ENCODE measurements at regions not wholly inside any gene's neighbourhood (a gene's known extent, or its start where the extent isn't known, plus 50 kb on each side); places are given as distances from the start of the nearest gene placed in this dataset. TPM values are rescaled to one million over a fixed set of nuclear protein-coding genes. Genes with fewer than 3 reads are reported as not detected.

GRCh38 chr2:177148477-177149154 lies 64.0 kb upstream of the HNRNPA3 start:
- Histone ChIP-seq H3K27me3 (ENCODE audit: control insufficient read depth, insufficient read depth, low read length) (peaks cover 13% of the 10 kb centered on the region), H3K36me3 (ENCODE audit: control insufficient read depth, insufficient read depth, low read length) (no peaks in the 10 kb centered on the region), H3K27ac (ENCODE audit: low read depth, low read length) (no peak overlapping the region), H3K4me1 (ENCODE audit: control insufficient read depth, insufficient read depth, low read length) (peaks cover 5% of the 10 kb centered on the region), H3K4me3 (ENCODE audit: low read depth, low read length) (peak overlapping the region; percentile 43), H3K9me3 (ENCODE audit: control insufficient read depth, insufficient read depth, low read length) (no peaks in the 10 kb centered on the region)
- peak in 4 of 6 donors; percentile 72 to 96 (median 85) for DNase-seq (ENCODE audit: low read depth in 4 of 6, low spot score in 6 of 6)
- 5% methylated on average over 14 of the region's 25 CpGs for WGBS (ENCODE audit: insufficient coverage)

GRCh38 chr2:177149155-177149503 lies 63.5 kb upstream of the HNRNPA3 start:
- no peak overlapping the region for H3K27ac ChIP-seq (ENCODE audit: low read depth, low read length)
- WGBS (ENCODE audit: insufficient coverage): no CpG with 5 or more reads among the region's 1 CpG
- H3K36me3 ChIP-seq (ENCODE audit: control insufficient read depth, insufficient read depth, low read length): no peaks in the 10 kb centered on the region
- peaks cover 13% of the 10 kb centered on the region for H3K27me3 ChIP-seq (ENCODE audit: control insufficient read depth, insufficient read depth, low read length)
- H3K9me3 ChIP-seq (ENCODE audit: control insufficient read depth, insufficient read depth, low read length): no peaks in the 10 kb centered on the region
- H3K4me1 ChIP-seq (ENCODE audit: control insufficient read depth, insufficient read depth, low read length): peaks cover 5% of the 10 kb centered on the region
- no peak for DNase-seq (ENCODE audit: low read depth in 4 of 6, low spot score in 6 of 6)
- H3K4me3 ChIP-seq (ENCODE audit: low read depth, low read length): peak overlapping the region; percentile 43

- Histone ChIP-seq H3K4me3 (ENCODE audit: low read depth, low read length) (no peak overlapping the region), H3K9me3 (ENCODE audit: control insufficient read depth, insufficient read depth, low read length) (no peaks in the 10 kb centered on the region), H3K27me3 (ENCODE audit: control insufficient read depth, insufficient read depth, low read length) (peaks cover 2% of the 10 kb centered on the region), H3K36me3 (ENCODE audit: control insufficient read depth, insufficient read depth, low read length) (no peaks in the 10 kb centered on the region), H3K27ac (ENCODE audit: low read depth, low read length) (no peak overlapping the region), H3K4me1 (ENCODE audit: control insufficient read depth, insufficient read depth, low read length) (peaks cover 1% of the 10 kb centered on the region)
- DNase-seq (ENCODE audit: low read depth in 4 of 6, low spot score in 6 of 6): no peak
These were observed 58.8 kb upstream of the HNRNPA3 start for GRCh38 chr2:177153805-177154204.

- no peak overlapping the region for H3K4me3 ChIP-seq (ENCODE audit: low read depth, low read length)
- whole genome bisulfite sequencing (ENCODE audit: insufficient coverage): no CpG with 5 or more reads among the region's 1 CpG
These were observed 57.8 kb upstream of the HNRNPA3 start for GRCh38 chr2:177154809-177155208.

GRCh38 chr2:177155631-177156030 lies 57.0 kb upstream of the HNRNPA3 start:
- no peaks in the 10 kb centered on the region for H3K9me3 ChIP-seq (ENCODE audit: control insufficient read depth, insufficient read depth, low read length)
- no peak overlapping the region for H3K27ac ChIP-seq (ENCODE audit: low read depth, low read length)
- WGBS (ENCODE audit: insufficient coverage): no CpG with 5 or more reads among the region's 1 CpG
- no peak for DNase-seq (ENCODE audit: low read depth in 4 of 6, low spot score in 6 of 6)
- no peaks in the 10 kb centered on the region for H3K36me3 ChIP-seq (ENCODE audit: control insufficient read depth, insufficient read depth, low read length)
- peaks cover 2% of the 10 kb centered on the region for H3K27me3 ChIP-seq (ENCODE audit: control insufficient read depth, insufficient read depth, low read length)
- H3K4me1 ChIP-seq (ENCODE audit: control insufficient read depth, insufficient read depth, low read length): no peaks in the 10 kb centered on the region
- H3K4me3 ChIP-seq (ENCODE audit: low read depth, low read length): no peak overlapping the region

More at GRCh38 chr2:177154809-177155208, 57.8 kb upstream of the HNRNPA3 start:
- Histone ChIP-seq H3K27ac (ENCODE audit: low read depth, low read length) (no peak overlapping the region), H3K9me3 (ENCODE audit: control insufficient read depth, insufficient read depth, low read length) (no peaks in the 10 kb centered on the region), H3K4me1 (ENCODE audit: control insufficient read depth, insufficient read depth, low read length) (no peaks in the 10 kb centered on the region), H3K27me3 (ENCODE audit: control insufficient read depth, insufficient read depth, low read length) (peaks cover 2% of the 10 kb centered on the region), H3K36me3 (ENCODE audit: control insufficient read depth, insufficient read depth, low read length) (no peaks in the 10 kb centered on the region)
- DNase-seq (ENCODE audit: low read depth in 4 of 6, low spot score in 6 of 6): no peak

DNA sequence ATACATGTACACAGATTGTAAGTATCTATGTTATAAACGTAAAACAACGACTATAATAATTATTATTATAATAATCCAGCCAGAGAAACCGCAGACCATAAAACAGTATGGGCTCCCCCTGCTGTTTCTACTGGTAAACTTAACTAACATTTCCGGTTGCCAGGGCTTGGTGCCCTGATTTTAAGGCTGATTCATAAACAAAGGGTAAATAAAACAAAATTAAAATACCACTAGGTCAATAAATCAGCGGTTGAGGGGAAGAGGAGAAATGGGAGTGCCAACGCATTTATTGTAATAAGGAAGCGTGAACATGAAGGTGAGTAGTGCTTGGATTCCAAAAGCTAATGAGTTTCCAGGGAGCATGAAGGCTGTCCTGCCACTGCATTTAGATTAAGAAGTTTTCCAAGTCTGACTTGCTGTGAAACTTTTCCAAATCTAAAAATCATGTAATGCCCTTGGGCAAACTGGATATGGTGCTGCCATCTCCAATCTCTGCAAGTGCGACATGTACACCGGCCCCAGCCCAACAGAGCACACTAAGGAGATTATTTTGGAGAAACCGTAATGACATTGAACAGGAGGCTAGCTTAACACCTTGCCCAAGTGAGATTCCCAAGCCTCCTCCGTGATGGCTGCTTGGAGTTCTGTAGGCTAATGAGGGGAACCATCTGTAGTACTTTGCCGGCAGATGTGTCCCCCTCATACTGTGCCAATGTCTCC lies 50.7 kb upstream of the HNRNPA3 start:
- no peaks in the 10 kb centered on the region for H3K36me3 ChIP-seq (ENCODE audit: control insufficient read depth, insufficient read depth, low read length)
- no peaks in the 10 kb centered on the region for H3K4me1 ChIP-seq (ENCODE audit: control insufficient read depth, insufficient read depth, low read length)
- DNase-seq (ENCODE audit: low read depth in 4 of 6, low spot score in 6 of 6): peak in 2 of 6 donors; percentile 64 to 81
- no peak overlapping the region for H3K4me3 ChIP-seq (ENCODE audit: low read depth, low read length)
- H3K27ac ChIP-seq (ENCODE audit: low read depth, low read length): no peak overlapping the region
- H3K9me3 ChIP-seq (ENCODE audit: control insufficient read depth, insufficient read depth, low read length): no peaks in the 10 kb centered on the region
- 67% methylated on average over 7 of the region's 12 CpGs for WGBS (ENCODE audit: insufficient coverage)
- H3K27me3 ChIP-seq (ENCODE audit: control insufficient read depth, insufficient read depth, low read length): no peaks in the 10 kb centered on the region

Small RNAs in the stretch of these regions (small RNA-seq; reads per million reads assigned to genes)
- gene RNA5SP112 (ENCODE audit: low replicate concordance) (not detected), gene RNU6-187P (ENCODE audit: low replicate concordance) (not detected), gene RNU6ATAC14P (ENCODE audit: low replicate concordance) (not detected)
